NCI-H2196 (cell line): ENCODE measurements at regions not wholly inside any gene's neighbourhood (a gene's known extent, or its start where the extent isn't known, plus 50 kb on each side); places are given as distances from the start of the nearest gene placed in this dataset.
"Not testable (repeated sequence)": the region's sequence is repeated elsewhere in the genome, so short reads cannot be mapped to it uniquely, and the experiment has no call there.

Experiments used
- DNase-seq: peaks from one replicate; lab custom pipeline; 2025; ENCODE audit not compliant: unreplicated experiment; lab: John Stamatoyannopoulos, UW

DNA sequence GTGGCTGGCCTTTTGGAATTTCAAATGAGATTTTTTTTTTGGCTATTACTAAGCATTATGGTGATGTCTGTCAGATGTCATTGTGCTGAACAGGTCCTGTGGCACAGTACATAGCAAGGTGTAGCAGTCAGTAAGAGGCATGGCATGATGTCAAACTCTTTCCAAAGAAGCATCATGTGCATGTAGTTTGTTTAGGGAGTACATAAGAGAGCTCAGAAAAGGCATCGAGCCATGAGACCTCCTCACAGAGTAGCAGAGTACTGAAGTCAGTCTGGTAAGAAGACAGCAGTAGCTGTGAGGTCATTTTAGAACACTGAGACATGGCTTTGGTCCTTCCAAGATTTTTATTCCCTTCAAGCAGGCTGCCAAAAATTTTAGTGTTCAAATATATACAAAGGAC is 134.9 kb upstream of the SPRED1 start:
- DNase-seq: no peak

- not testable (repeated sequence) for DNase-seq
These were observed 132.8 kb upstream of the SPRED1 start for GRCh38 chr15:38119865-38120264.

GRCh38 chr15:38127306-38127771 is 125.3 kb upstream of the SPRED1 start:
- DNase-seq: no peak

- no peak for DNase-seq
These were observed 124.3 kb upstream of the SPRED1 start for GRCh38 chr15:38128341-38128781.

GRCh38 chr15:38128921-38129320 is 123.7 kb upstream of the SPRED1 start:
- no peak for DNase-seq

- DNase-seq: no peak
These were observed 123.0 kb upstream of the SPRED1 start for GRCh38 chr15:38129531-38130204.

- no peak for DNase-seq
These were observed 122.5 kb upstream of the SPRED1 start for GRCh38 chr15:38130205-38130567.

GRCh38 chr15:38130740-38131498 is 121.7 kb upstream of the SPRED1 start:
- no peak for DNase-seq

DNA sequence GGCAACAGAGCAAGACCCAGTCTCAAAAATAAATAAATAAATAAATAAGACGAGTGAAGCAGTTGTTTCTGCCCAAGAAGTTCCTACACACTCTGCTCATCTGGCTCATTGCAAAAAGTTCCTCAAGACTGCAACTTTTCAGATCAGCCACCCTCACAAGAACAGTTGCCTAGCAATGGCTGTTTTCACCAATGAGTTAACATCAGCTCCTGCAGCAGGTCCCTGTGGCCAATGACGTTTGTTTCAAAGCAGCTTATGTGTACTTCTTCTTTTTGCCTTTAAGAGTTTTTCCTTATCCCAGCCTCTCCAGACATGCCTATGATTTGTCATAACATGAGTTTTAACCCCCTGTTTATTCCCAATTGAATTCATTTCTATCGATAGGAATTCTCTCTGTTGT is 118.4 kb upstream of the SPRED1 start:
- DNase-seq: no peak

GRCh38 chr15:38142195-38142594 is 110.4 kb upstream of the SPRED1 start:
- DNase-seq: not testable (repeated sequence)

DNA sequence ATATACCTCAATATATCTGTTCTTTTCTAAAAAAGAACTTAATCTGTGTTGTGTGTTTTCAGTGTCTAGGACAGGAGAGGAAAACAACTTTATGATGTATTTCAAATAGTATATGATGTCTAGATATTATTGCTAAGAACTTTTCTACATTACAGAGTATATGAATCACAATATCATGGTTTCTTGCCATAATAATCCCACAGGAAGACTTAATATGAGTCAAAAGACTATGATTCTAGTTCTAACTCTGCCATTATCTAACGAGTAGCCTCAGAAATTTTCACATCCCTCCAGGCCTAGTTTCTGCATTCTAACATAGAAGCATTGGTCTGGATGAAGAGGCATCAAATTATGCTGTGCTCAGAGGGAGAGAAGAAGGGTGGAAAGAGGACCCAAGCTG is 107.7 kb upstream of the SPRED1 start:
- no peak for DNase-seq

GRCh38 chr15:38145651-38146111 is 107.0 kb upstream of the SPRED1 start:
- no peak for DNase-seq

GRCh38 chr15:38147246-38147645 is 105.4 kb upstream of the SPRED1 start:
- no peak for DNase-seq

- DNase-seq: no peak
These were observed 104.2 kb upstream of the SPRED1 start for GRCh38 chr15:38148471-38148870.

DNA sequence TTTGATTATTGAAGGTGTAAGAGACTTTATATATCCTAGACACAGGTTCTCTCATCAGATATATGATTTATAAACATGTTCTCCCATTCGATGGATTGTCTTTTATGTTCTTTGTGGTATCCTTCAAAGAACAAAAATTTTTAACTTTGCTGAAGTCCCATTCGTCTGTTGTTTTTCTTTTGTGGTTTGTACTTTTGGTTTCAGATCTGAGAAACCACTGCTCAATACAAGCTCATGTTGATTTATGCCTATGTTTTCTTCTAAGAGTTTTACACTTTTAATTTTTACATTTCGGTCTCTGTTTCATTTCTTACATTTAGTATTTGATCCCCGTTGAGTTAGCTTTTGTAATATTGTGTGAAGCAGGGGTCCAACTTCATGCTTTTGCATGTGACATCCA is 103.3 kb upstream of the SPRED1 start:
- DNase-seq: no peak

DNA sequence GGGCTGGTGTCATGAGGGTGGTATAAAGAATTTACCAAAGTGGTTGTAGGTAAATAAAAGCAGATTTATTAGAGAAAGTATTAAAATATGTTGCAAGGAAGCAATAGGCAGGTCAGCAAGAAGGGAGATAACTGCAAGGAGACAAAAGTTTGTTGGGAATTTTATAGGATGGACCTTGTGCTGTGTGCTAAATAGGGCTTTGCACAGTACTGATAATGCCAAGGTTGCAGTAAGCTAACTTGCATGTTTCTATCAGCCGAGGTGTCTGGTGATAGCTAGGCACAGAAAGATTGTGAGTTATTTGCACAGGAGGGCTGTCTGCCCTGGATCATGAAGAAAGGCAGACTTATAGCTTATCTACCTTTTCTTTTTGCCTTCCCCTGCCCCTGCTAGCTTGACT is 102.5 kb upstream of the SPRED1 start:
- no peak for DNase-seq

- no peak for DNase-seq
These were observed 101.8 kb upstream of the SPRED1 start for GRCh38 chr15:38150794-38151193.

GRCh38 chr15:38153781-38154180 is 98.9 kb upstream of the SPRED1 start:
- no peak for DNase-seq

DNA sequence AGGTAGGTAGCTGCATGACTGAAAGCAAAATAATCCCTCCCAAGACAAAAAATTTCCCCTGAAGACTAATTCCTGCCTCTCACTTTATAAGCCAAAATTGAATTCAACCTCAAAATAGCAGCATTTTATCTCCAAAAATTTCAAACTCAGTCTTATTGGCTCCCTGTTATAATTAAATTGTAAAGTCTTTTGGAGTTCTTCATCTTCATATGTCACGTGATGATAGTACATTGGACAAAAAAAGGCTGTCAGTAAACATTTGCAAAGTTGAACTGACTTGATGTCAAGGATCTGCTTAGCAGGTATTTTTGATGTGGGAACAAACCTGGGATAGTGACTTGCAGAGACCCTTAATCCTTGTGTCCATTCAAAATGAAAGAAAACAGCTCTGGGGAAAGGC is 98.4 kb upstream of the SPRED1 start:
- DNase-seq: no peak

DNA sequence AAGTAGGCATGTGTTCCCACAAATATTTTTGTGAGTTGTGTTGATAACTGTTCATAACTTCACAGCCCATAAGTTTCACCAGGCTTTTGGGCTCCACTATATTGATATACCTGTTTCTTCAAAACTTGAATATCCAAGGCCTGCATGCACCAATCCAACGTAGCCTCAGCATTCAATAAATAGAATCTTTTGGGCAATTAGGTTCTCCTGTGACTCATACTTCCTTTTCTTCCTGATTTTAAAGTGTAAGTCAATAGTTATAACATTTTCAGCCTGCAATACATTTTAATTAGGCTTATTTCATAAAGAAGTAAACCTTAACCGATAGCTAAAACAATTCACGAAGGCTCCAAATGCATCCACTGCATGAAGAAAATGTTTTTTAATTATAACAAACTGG is 97.8 kb upstream of the SPRED1 start:
- DNase-seq: no peak

DNA sequence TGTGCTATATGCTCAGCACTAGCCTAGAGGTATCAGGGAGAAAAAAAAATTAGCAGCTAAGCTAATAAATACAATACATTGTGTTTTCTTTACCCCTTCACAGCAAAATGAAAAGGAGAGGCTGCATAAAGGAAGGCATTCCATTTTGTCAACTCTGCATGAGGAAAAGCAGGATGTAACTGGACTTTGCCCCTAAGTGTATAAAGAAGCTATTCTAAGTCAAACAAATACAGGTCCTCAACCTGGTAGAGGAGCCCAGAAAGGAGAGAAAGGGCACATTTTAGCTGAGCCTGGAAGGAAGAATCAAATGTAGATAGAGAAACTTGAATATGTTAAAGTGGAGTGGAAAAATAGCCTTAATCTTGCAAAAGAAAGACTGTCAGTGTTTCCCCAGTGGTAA is 89.0 kb upstream of the SPRED1 start:
- no peak for DNase-seq

DNA sequence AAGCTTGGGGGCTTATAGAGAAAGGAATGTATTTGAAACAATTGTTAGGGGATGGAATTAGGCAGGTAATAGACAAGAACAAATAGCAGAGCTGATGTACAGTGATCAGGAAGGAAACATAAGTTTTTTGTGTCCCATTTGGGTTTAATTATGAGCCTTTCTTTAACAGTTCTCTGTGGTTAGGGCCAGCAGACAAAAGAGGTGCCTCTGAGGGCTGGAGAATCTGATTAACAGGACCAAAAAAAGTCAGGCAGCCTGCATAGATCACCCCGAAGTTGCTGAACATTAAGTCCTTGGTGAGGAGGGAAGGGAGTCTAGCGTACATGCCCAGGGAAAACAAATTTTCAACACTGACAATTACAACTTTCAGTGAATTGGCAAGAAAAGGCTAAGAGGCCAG is 88.6 kb upstream of the SPRED1 start:
- no peak for DNase-seq

GRCh38 chr15:38164507-38164906 is 88.1 kb upstream of the SPRED1 start:
- no peak for DNase-seq
